Epithelial cell of prostate (primary cell): ENCODE measurements at regions not wholly inside any gene's neighbourhood (a gene's known extent, or its start where the extent isn't known, plus 50 kb on each side); places are given as distances from the start of the nearest gene placed in this dataset.
A peak's percentile ranks its signal among the peaks of the same experiment; 100 is the strongest.
"Not testable (repeated sequence)": the region's sequence is repeated elsewhere in the genome, so short reads cannot be mapped to it uniquely, and the experiment has no call there.

Experiments
- DNase-seq: peaks from one replicate; pipeline ENCODE4 v3.0.0-alpha.2; 2011; ENCODE audit warnings: low read depth, low spot score
- H3K27ac ChIP-seq: fragments of 450-650 bp; 2 replicates; pipeline ENCODE4 v1.5.1; 2017; ENCODE audit warnings: mild to moderate bottlenecking

- H3K27ac ChIP-seq: no peak overlapping the region
- no peak for DNase-seq
Observed at GRCh38 chr7:81209059-81209458, 290.2 kb upstream of the SEMA3C start.

DNA sequence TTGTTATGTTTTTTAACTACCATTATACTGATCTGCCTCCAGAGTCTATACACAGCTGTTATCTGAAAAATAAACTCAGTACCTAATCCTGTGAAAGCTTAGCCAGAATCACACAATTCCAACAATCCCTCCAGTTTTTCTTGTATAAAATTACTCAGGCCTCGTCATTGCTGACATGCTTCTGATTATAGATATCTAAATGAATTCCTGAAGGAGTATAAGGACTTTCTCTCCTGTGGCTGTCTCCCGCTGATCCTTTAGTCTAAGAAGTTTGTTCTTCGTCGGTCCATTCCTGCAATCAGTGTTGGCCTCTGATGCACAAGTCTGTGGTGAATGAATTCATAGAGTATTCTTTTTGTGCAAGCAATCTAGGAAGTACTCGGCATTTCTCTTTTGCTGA lies 288.9 kb upstream of the SEMA3C start:
- no peak for DNase-seq
- no peak overlapping the region for H3K27ac ChIP-seq

- no peak overlapping the region for H3K27ac ChIP-seq
- no peak for DNase-seq
Observed at GRCh38 chr7:81206667-81207360, 288.0 kb upstream of the SEMA3C start.

DNA sequence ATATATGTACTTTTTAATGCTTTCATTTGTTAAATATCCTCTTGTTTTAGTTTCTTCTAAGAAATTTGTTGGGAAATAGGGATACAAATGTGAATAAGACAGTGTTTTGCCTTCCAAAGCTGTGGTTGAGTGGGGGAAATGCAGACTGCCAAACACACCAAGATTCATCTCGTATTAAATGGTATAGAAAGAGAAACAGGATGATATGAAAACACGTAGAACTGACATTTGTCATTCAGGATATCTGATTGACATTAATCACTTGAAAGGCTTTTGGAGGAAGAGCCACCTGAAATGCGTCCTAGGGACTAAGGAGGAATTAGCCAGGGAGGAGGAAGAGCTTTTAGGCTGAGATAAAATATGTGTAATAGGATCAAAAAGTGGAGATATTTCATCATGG lies 287.4 kb upstream of the SEMA3C start:
- H3K27ac ChIP-seq: no peak overlapping the region
- no peak for DNase-seq

- DNase-seq: no peak
- no peak overlapping the region for H3K27ac ChIP-seq
Observed at GRCh38 chr7:81201188-81201587, 282.3 kb upstream of the SEMA3C start.

DNA sequence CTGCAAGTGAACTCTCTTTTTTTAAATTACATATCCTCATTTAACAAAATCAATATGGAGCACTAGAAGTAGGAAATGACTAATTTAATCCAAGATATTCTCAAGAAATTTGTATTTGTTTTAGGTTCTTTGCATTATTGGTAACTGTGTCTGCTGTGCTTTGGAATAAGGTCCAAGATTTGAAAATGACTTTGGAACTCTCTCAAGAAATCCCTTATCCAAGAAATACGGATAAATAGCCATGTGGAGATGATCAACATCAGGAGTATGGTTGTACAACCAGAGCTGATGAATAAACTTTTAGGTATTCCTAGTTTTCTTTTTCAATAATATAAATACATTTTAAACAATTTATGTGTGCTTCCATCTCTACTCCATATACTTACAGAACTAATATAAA lies 279.9 kb upstream of the SEMA3C start:
- no peak for DNase-seq
- no peak overlapping the region for H3K27ac ChIP-seq

DNA sequence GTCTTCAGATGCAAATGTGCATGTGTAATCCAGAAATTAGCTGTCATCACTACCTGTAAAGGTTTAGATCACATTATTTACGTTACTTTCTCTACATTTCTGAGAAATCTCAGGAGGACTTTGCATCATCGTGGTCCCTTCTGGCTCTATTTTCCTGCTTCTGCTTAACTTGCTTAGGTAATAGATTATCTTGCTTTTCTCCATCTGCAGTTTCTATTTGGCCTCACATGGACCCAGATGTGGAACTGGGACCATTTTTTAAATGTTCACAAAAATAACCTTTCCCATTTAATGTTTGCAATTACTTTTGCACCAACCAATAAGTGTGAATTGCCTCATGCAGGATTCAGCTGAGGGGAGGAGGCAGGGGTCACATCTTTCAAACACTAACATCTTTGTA lies 278.4 kb upstream of the SEMA3C start:
- DNase-seq: no peak
- no peak overlapping the region for H3K27ac ChIP-seq

DNA sequence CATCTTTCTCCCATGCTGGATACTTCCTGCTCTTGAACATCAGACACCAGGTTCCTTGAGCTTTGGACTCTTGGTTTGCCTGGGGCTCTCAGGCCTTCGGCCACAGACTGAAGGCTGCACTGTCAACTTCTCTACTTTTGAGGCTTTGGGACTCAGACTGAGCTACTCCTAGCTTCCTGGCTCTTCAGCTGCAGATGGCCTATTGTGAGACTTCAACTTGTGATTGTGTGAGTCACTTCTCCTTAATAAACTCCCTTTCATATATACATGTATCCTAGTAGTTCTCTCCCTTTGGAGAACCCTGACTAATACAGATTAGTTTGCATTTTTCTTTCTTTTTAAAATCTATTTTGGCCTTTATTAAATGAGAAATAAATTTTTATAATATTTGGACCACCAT lies 276.2 kb upstream of the SEMA3C start:
- no peak for DNase-seq
- no peak overlapping the region for H3K27ac ChIP-seq

GRCh38 chr7:81190997-81191768 lies 272.3 kb upstream of the SEMA3C start:
- peak; percentile 33 for DNase-seq
- H3K27ac ChIP-seq: peak overlapping the region; percentile 27

- DNase-seq: no peak
Observed at GRCh38 chr7:81187753-81188152, 268.9 kb upstream of the SEMA3C start.

GRCh38 chr7:81186691-81187090 lies 267.8 kb upstream of the SEMA3C start:
- DNase-seq: no peak
- H3K27ac ChIP-seq: no peak overlapping the region

More at GRCh38 chr7:81187753-81188152, 268.9 kb upstream of the SEMA3C start:
- no peak overlapping the region for H3K27ac ChIP-seq

GRCh38 chr7:81185072-81185471 lies 266.2 kb upstream of the SEMA3C start:
- no peak for DNase-seq

DNA sequence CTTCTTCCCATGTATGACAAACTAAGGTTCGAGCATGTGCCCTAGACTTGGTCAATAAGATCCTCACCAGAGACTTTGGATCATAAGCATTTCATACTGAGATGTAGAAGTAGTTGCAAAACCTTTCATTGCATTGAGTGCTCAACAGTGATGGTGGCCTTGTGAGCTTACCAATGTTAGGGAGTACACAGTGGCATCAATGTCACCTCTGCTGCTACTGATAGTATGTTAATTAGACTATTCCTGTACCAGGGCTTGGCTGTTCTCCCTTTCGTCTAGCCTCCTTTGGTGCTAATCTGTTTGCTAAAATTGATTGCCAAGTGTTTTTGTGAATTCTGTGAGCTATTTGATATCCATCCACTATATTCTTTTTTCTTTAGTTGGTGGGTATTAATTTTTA lies 264.5 kb upstream of the SEMA3C start:
- DNase-seq: no peak
- H3K27ac ChIP-seq: no peak overlapping the region

More at GRCh38 chr7:81185072-81185471, 266.2 kb upstream of the SEMA3C start:
- H3K27ac ChIP-seq: no peak overlapping the region

DNA sequence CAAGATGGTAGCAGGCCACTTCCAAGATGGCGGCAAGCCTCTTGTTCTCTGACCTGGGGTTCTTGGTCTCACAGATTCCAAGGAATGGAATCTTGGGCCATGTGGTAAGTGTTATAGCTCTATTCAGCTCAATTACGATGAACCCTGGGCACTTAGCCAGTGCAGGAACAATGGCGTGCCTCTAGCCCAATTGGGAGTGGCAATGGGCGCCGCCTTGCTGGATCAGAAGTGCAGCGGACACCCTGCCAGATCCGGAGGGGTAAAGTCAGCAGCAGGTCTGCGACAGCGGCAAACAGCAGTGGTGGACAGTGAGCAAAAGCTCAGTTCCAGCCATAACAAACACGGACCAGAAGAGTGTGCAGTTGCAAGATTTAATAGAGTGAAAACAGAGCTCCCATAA lies 263.2 kb upstream of the SEMA3C start:
- not testable (repeated sequence) for DNase-seq, H3K27ac ChIP-seq

DNA sequence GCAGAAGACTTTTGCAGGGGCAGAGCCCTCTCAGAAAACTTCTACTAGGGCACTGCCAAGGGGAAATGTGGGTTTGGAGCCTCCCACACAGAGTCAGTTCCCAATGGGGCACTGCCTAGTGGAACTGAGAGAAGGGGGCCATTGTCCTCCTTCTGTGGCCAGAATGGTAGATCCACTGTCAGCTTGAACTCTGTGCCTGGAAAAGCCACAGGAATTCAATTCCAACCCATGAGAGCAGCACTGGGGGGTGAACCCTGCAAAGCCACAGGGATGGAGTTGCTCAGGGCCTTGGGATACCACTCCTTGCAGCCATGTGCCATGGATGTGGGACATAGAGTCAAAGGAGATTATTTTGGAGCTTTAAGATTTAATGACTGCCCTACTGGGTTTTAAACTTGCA lies 262.2 kb upstream of the SEMA3C start:
- no peak overlapping the region for H3K27ac ChIP-seq
- DNase-seq: no peak

- no peak overlapping the region for H3K27ac ChIP-seq
Observed at GRCh38 chr7:81180573-81180972, 261.7 kb upstream of the SEMA3C start.

DNA sequence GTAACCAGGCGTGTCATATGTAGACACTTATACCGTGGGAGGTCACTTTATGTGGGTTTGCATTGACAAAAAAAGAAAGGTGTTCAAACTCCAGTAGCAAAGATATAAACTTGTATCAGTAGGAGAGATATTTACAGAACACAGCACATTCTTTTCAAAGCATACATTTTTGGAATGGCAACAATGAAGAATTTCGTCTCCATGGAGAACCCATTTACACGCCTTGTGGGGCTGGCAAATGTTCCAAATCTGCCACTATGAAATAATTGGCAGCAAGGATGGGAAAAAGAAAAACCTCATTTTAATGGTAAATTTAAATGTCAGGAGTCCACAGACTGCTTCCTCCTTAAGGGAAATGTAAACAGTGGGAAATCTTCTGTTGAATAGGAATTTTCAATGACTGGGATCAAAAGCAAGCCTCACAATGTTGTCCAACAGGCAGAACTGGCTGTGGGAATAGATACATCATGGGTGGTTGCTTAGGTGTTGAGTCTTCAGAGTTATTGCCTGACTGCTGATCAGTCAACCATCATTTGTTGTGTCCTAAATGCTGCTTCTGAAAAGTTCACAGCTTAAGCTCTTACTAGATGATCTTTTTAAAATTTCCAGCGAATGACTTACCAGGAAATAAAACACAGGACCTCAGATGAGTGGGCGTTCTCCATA lies 256.6 kb upstream of the SEMA3C start:
- no peak for DNase-seq
- no peak overlapping the region for H3K27ac ChIP-seq

More at GRCh38 chr7:81180573-81180972, 261.7 kb upstream of the SEMA3C start:
- no peak for DNase-seq

DNA sequence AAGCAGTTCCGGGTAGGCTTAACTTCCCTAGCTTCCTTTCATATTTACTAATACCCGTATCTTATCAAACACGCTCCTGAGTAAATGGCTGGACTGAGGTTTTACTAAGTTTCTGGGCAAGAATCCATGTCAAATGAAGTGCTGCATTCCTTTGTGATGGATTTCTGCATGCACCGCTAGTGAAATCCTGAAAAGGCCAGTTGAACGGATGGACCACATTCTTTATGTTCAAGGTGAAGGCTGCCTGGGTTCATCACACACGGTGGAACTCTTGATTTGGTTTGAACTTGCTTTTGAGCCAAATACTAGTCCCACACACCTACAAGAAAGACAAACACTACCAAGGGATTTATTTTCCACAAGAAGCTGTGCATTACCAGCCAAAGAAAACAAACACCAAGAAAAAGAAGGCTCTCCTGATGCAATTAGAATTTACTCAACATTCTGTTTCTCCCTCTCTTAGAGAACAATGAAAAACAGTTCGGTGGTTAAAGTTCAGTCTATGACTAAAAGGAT lies 255.0 kb upstream of the SEMA3C start:
- H3K27ac ChIP-seq: peak overlapping the region; percentile 35
- DNase-seq: no peak

DNA sequence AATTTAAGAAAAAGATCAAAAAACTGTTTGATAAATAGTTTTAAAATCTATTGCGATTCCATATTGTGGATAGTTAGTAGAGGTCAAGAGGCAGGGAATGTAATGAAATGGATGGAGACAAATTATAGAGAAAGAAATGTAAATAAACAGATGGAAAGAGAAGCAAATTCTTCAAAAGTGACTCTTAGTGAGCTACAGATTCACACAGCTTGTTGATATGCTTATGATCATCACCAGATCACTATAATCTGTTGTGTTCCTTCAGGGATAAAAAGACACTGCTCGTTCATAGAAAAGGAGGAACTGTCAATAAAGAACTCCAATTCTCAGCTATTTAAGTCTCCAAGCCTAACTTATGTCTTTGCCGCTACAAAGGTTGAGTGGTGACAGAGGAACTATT lies 251.4 kb upstream of the SEMA3C start:
- no peak overlapping the region for H3K27ac ChIP-seq
- no peak for DNase-seq

DNA sequence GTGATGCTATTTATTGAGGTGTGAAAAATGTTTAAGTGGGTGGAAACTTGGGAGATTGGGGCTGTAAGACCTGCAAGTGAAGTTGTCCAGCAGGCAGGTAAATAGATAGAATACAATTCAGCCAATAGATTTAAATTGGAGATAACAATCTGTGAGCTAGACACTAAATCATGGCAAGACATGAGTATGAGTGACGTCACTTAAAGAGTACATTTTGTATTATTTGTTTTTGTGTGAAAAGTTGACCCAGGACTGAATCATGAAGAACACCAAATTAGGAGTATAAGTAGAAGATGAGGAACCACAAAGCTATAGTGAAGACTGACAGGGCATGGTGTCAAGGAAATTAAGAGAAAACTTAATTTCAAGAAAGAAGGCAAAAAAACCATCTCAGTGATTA lies 249.1 kb upstream of the SEMA3C start:
- no peak overlapping the region for H3K27ac ChIP-seq

DNA sequence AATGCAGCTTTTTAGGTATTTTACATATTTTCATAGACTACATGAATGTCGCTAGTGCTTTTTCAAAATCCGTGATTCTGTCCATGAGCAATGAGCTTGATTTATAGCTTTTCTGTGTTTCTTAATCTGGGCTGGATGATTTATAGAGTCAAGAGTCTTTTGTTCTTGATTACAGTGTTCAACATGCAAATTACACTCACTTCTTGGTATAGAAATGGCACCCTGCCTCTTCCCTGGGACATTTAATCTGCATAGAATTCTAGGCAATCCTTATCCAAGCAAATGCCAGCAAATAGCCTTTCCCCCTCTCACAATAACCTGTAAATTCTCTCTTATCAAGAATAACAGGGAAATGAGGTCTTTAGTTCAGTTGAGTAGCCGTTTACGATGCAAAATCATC lies 246.2 kb upstream of the SEMA3C start:
- DNase-seq: no peak
- H3K27ac ChIP-seq: no peak overlapping the region

More for the DNA sequence above, 249.1 kb upstream of the SEMA3C start:
- no peak for DNase-seq
